Ishikawa (cell line): ENCODE measurements at regions not wholly inside any gene's neighbourhood (a gene's known extent, or its start where the extent isn't known, plus 50 kb on each side); places are given as distances from the start of the nearest gene placed in this dataset.

ENCODE experiments used
- CEBPB ChIP-seq: IDR thresholded peaks from 2 replicates; pipeline ENCODE4 v1.6.1; 2012
- EGR1 ChIP-seq: IDR thresholded peaks from 2 replicates; pipeline ENCODE4 v1.6.1; 2012
- EP300 ChIP-seq: IDR thresholded peaks from 2 replicates; pipeline ENCODE4 v1.6.1; 2012; ENCODE audit warnings: borderline replicate concordance
- RAD21 ChIP-seq: IDR thresholded peaks from 2 replicates; pipeline ENCODE4 v1.6.1; 2012; ENCODE audit warnings: low read depth
- TAF1 ChIP-seq: IDR thresholded peaks from 2 replicates; pipeline ENCODE4 v1.6.1; 2012; ENCODE audit warnings: low read depth, mild to moderate bottlenecking
- TEAD4 ChIP-seq: IDR thresholded peaks from 2 replicates; pipeline ENCODE4 v1.6.1; 2012
- YY1 ChIP-seq: IDR thresholded peaks from 2 replicates; pipeline ENCODE4 v1.6.1; 2012; ENCODE audit warnings: low read depth
- ZBTB7A ChIP-seq: IDR thresholded peaks from 2 replicates; pipeline ENCODE4 v1.6.1; 2012; ENCODE audit warnings: low read depth
- TF ChIP-seq, protein P1 (sequence below): IDR thresholded peaks from 2 replicates; pipeline ENCODE4 v1.6.1; 2012
- TF ChIP-seq, protein P2 (sequence below): IDR thresholded peaks from 2 replicates; pipeline ENCODE4 v1.6.1; 2012; ENCODE audit warnings: low read depth, mild to moderate bottlenecking

DNA sequence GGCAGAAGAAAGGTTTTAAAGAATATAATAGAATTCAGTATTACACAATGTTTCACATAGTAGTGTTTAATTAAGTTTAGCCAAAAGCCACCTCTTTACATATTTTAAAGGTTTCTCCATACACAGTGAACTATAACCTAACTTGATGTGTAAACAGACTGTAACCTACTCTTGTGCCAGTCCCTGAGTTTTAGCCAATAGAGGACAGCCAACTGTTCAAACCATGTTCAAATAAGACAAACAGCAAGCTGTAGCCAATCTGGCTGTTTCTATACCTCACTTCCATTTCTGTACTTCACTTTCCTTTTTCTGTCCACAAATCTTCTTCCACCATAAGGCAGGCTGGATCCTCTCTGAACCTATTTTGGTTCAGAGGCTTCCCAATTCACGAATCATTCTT lies 65.2 kb downstream of the TEX13C start:
- TF ChIP-seq RAD21, result no peak
- TF ChIP-seq, protein P1, sequence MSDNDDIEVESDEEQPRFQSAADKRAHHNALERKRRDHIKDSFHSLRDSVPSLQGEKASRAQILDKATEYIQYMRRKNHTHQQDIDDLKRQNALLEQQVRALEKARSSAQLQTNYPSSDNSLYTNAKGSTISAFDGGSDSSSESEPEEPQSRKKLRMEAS, result no peak
- TF ChIP-seq, protein P2, sequence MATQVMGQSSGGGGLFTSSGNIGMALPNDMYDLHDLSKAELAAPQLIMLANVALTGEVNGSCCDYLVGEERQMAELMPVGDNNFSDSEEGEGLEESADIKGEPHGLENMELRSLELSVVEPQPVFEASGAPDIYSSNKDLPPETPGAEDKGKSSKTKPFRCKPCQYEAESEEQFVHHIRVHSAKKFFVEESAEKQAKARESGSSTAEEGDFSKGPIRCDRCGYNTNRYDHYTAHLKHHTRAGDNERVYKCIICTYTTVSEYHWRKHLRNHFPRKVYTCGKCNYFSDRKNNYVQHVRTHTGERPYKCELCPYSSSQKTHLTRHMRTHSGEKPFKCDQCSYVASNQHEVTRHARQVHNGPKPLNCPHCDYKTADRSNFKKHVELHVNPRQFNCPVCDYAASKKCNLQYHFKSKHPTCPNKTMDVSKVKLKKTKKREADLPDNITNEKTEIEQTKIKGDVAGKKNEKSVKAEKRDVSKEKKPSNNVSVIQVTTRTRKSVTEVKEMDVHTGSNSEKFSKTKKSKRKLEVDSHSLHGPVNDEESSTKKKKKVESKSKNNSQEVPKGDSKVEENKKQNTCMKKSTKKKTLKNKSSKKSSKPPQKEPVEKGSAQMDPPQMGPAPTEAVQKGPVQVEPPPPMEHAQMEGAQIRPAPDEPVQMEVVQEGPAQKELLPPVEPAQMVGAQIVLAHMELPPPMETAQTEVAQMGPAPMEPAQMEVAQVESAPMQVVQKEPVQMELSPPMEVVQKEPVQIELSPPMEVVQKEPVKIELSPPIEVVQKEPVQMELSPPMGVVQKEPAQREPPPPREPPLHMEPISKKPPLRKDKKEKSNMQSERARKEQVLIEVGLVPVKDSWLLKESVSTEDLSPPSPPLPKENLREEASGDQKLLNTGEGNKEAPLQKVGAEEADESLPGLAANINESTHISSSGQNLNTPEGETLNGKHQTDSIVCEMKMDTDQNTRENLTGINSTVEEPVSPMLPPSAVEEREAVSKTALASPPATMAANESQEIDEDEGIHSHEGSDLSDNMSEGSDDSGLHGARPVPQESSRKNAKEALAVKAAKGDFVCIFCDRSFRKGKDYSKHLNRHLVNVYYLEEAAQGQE, result no peak
- no peak for TF ChIP-seq EP300
- TF ChIP-seq CEBPB, result no peak
- TF ChIP-seq TAF1, result no peak
- TF ChIP-seq ZBTB7A, result no peak
- no peak for TF ChIP-seq YY1
- no peak for TF ChIP-seq EGR1
- TF ChIP-seq TEAD4, result no peak
